Breast epithelium (tissue), 4 donors: ENCODE measurements at regions not wholly inside any gene's neighbourhood (a gene's known extent, or its start where the extent isn't known, plus 50 kb on each side); places are given as distances from the start of the nearest gene placed in this dataset.

ENCODE experiments used
- DNase-seq, 2 donors: peaks; one replicate each; pipeline ENCODE4 v3.0.0-alpha.2; 2019; ENCODE audit warnings: low spot score in 2 of 2
- H3K27ac ChIP-seq, 2 donors: fragments of 200-600 bp; sonication (generic) in 1 of 2; one replicate each; pipeline ENCODE4 v1.5.1; 2016 to 2019; ENCODE audit warnings: mild to moderate bottlenecking in 1 of 2
- H3K27me3 ChIP-seq, 2 donors: fragments of 200-600 bp; sonication (generic) in 1 of 2; one replicate each; pipeline versions ENCODE4 v1.5.1 to v1.6.0; 2017 to 2019; ENCODE audit warnings: control low read depth in 1 of 2, mild to moderate bottlenecking in 1 of 2
- H3K36me3 ChIP-seq: fragments of 200-600 bp; one replicate; pipeline ENCODE4 v1.5.1; 2019
- H3K4me1 ChIP-seq, 2 donors: fragments of 200-600 bp; sonication (generic); one replicate each; pipeline ENCODE4 v1.5.1; 2016 to 2019; ENCODE audit warnings: control low read depth in 1 of 2
- H3K4me3 ChIP-seq, 3 donors: fragments of 200-600 bp; sonication (generic); 1 replicate in 2 of 3; 2 replicates in 1 of 3; pipeline ENCODE4 v1.5.1; 2016 to 2019; ENCODE audit warnings: mild to moderate bottlenecking in 3 of 3, moderate library complexity in 2 of 3
- H3K9me3 ChIP-seq, 2 donors: fragments of 200-600 bp; sonication (generic) in 1 of 2; one replicate each; pipeline ENCODE4 v1.5.1; 2016 to 2019; ENCODE audit warnings: control low read depth in 1 of 2
- CTCF ChIP-seq, 3 donors: fragments of 450-650 bp; IDR thresholded peaks; one replicate each; pipeline ENCODE4 v1.5.1; 2016 to 2017; ENCODE audit warnings: antibody characterized with exemption in 3 of 3, mild to moderate bottlenecking in 3 of 3, moderate library complexity in 3 of 3
- POLR2A ChIP-seq: fragments of 450-650 bp; IDR thresholded peaks from one replicate; pipeline ENCODE4 v1.6.1; 2016; ENCODE audit warnings: antibody characterized with exemption, mild to moderate bottlenecking, moderate library complexity
- POLR2AphosphoS5 ChIP-seq, 3 donors: sonication (generic); formaldehyde crosslinking; IDR thresholded peaks; one replicate each; pipeline ENCODE4 v1.6.1; 2017; ENCODE audit warnings: antibody characterized with exemption in 3 of 3
- intact Hi-C: fragments of 100-400 bp; cut with DNase I; formaldehyde crosslinking; loops from one replicate; pipeline ENCODE4 v1.15.1; 2023; ENCODE audit warnings: low total_unique reads

- no peak overlapping the region for H3K27ac ChIP-seq
- no peaks in the 10 kb centered on the region for H3K9me3 ChIP-seq
- intact Hi-C loops, result no loop called here
- no peaks in the 10 kb centered on the region for H3K4me1 ChIP-seq
- no peak for TF ChIP-seq CTCF (IDR thresholded peaks at IDR 0.05)
- no peak for TF ChIP-seq POLR2AphosphoS5 (IDR thresholded peaks at IDR 0.05)
- TF ChIP-seq POLR2A, result no peak
- no peaks in the 10 kb centered on the region for H3K36me3 ChIP-seq
- no peak overlapping the region for H3K4me3 ChIP-seq
- H3K27me3 ChIP-seq, result no peaks in the 10 kb centered on the region
- DNase-seq, result no peak
Observed at GRCh38 chr5:164600274-164600673, 1094.9 kb downstream of the MAT2B start.

GRCh38 chr5:164600929-164601535 lies 1095.6 kb downstream of the MAT2B start:
- no peaks in the 10 kb centered on the region for H3K4me1 ChIP-seq

GRCh38 chr5:164608507-164608906 lies 1103.1 kb downstream of the MAT2B start:
- DNase-seq, result no peak
- TF ChIP-seq CTCF (IDR thresholded peaks at IDR 0.05) (no peak), POLR2A (no peak), POLR2AphosphoS5 (IDR thresholded peaks at IDR 0.05) (no peak)
- Histone ChIP-seq H3K36me3 (no peaks in the 10 kb centered on the region), H3K9me3 (no peaks in the 10 kb centered on the region), H3K4me3 (no peak overlapping the region), H3K27me3 (no peaks in the 10 kb centered on the region), H3K27ac (no peak overlapping the region), H3K4me1 (no peaks in the 10 kb centered on the region)
- intact Hi-C loops, result no loop called here

More at GRCh38 chr5:164600929-164601535, 1095.6 kb downstream of the MAT2B start:
- intact Hi-C loops, result no loop called here
- no peak overlapping the region for H3K27ac ChIP-seq
- no peaks in the 10 kb centered on the region for H3K36me3 ChIP-seq
- TF ChIP-seq CTCF (IDR thresholded peaks at IDR 0.05), result no peak
- no peak for TF ChIP-seq POLR2A
- no peak for TF ChIP-seq POLR2AphosphoS5 (IDR thresholded peaks at IDR 0.05)
- DNase-seq, result no peak
- no peak overlapping the region for H3K4me3 ChIP-seq
- H3K27me3 ChIP-seq, result no peaks in the 10 kb centered on the region
- H3K9me3 ChIP-seq, result no peaks in the 10 kb centered on the region

GRCh38 chr5:164610374-164610773 lies 1105.0 kb downstream of the MAT2B start:
- H3K27me3 ChIP-seq, result no peaks in the 10 kb centered on the region
- H3K9me3 ChIP-seq, result no peaks in the 10 kb centered on the region
- DNase-seq, result no peak
- intact Hi-C loops, result no loop called here
- TF ChIP-seq POLR2A (no peak), POLR2AphosphoS5 (IDR thresholded peaks at IDR 0.05) (no peak), CTCF (IDR thresholded peaks at IDR 0.05) (no peak)
- no peak overlapping the region for H3K4me3 ChIP-seq
- H3K27ac ChIP-seq, result no peak overlapping the region
- H3K4me1 ChIP-seq, result no peaks in the 10 kb centered on the region
- no peaks in the 10 kb centered on the region for H3K36me3 ChIP-seq

- H3K4me3 ChIP-seq, result no peak overlapping the region
Observed at GRCh38 chr5:164614707-164615106, 1109.3 kb downstream of the MAT2B start.

More at GRCh38 chr5:164614707-164615106, 1109.3 kb downstream of the MAT2B start:
- DNase-seq, result no peak
- intact Hi-C loops, result no loop called here
- H3K4me1 ChIP-seq, result no peaks in the 10 kb centered on the region
- TF ChIP-seq CTCF (IDR thresholded peaks at IDR 0.05) (no peak), POLR2AphosphoS5 (IDR thresholded peaks at IDR 0.05) (no peak), POLR2A (no peak)
- no peak overlapping the region for H3K27ac ChIP-seq
- no peaks in the 10 kb centered on the region for H3K27me3 ChIP-seq
- H3K9me3 ChIP-seq, result no peaks in the 10 kb centered on the region
- no peaks in the 10 kb centered on the region for H3K36me3 ChIP-seq
